ENCODE measurements at regions not wholly inside any gene's neighbourhood (a gene's known extent, or its start where the extent isn't known, plus 50 kb on each side); places are given as distances from the start of the nearest gene placed in this dataset.
A peak's percentile ranks its signal among the peaks of the same experiment; 100 is the strongest.
"Not testable (repeated sequence)": the region's sequence is repeated elsewhere in the genome, so short reads cannot be mapped to it uniquely, and the experiment has no call there.

DNA sequence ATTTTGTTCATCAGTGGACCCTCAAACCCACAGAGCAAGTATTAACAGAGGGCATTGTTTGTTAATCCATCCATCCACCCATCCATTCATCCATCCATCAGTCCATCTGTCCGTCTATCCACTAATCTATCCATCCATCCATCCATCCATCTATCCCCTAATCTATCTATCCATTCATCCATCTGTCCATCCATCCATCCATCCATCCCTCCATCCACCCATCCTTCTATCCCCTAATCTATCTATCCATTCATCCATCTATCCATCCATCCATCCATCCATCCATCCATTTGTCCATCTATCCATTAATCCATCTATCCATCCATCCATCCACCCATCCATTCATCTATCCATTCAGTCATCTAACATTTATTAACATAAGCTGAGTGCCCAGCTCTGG is 307.3 kb downstream of the MIAT start:
- no peaks in the 10 kb centered on the region for H3K4me1 Mint-ChIP-seq
- no peak overlapping the region for H3K4me3 Mint-ChIP-seq
- peaks cover 8 to 11% of the 10 kb centered on the region in 2 donors for H3K9me3 Mint-ChIP-seq
- peaks cover 0 to 4% of the 10 kb centered on the region in 2 donors for H3K36me3 Mint-ChIP-seq
- ATAC-seq (replicated peaks) (no peak), DNase-seq (no peak)
- H3K27me3 Mint-ChIP-seq: peaks cover 4 to 17% of the 10 kb centered on the region in 2 donors
- H3K27ac Mint-ChIP-seq: no peak overlapping the region

DNA sequence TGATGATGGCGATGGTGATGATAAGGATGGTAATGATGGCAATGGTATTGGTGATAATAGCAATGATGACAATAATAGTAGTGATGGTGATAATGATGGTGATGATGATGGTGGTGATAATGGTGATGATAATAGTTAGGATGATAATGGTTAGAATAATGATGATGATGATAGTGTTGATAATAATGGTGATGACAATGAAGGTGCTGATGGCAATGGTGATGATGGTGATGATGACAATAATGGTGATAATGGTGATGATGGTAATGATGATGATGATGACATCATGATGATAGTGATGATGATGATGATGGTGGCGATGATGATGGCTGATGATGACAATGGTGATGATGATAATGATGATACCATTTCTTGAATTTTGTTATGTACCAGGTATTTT is 309.9 kb downstream of the MIAT start:
- DNase-seq (no peak), ATAC-seq (replicated peaks) (no peak)
- Mint-ChIP-seq H3K36me3 (peaks cover 0 to 4% of the 10 kb centered on the region in 2 donors), H3K4me1 (no peaks in the 10 kb centered on the region), H3K4me3 (no peak overlapping the region), H3K27me3 (peaks cover 12 to 25% of the 10 kb centered on the region in 2 donors), H3K27ac (no peak overlapping the region), H3K9me3 (peaks cover 8 to 11% of the 10 kb centered on the region in 2 donors)

DNA sequence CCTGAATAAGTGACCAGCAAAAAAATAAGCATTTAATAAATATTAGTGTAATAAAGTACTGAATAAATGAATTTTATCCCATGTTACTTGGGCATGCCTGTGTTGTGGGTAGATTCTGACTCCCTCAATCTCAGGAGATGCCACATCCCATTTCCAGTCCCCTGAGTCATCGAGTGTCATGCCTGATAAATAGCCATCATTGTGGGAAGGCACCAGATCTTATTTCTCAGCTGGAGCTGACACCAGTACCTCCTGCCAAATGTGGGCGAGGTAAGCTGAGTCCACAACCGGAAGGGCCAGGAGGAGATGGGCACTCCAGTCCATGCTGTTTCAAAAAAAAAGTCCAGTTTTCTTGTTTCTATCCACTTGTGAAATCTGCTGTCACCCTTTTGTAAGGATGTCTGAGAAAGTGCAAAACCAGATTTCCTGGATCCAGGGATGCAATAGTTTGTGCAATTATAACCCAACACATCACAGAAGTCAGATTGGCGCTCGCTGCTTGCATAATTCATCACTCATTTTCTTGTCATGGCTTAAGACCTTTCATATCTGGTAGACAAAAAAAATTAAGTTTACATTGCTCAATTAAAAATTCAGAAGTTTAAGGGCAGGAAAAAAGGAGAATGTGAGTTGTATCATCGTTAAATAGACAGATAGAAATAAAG is 311.6 kb downstream of the MIAT start:
- no peak for ATAC-seq (replicated peaks)
- no peak for DNase-seq
- H3K36me3 Mint-ChIP-seq: peaks cover 0 to 4% of the 10 kb centered on the region in 2 donors
- H3K27me3 Mint-ChIP-seq: peaks cover 9 to 25% of the 10 kb centered on the region in 2 donors
- no peak overlapping the region for H3K27ac Mint-ChIP-seq
- H3K4me3 Mint-ChIP-seq: no peak overlapping the region
- H3K4me1 Mint-ChIP-seq: no peaks in the 10 kb centered on the region
- peaks cover 8 to 11% of the 10 kb centered on the region in 2 donors for H3K9me3 Mint-ChIP-seq

DNA sequence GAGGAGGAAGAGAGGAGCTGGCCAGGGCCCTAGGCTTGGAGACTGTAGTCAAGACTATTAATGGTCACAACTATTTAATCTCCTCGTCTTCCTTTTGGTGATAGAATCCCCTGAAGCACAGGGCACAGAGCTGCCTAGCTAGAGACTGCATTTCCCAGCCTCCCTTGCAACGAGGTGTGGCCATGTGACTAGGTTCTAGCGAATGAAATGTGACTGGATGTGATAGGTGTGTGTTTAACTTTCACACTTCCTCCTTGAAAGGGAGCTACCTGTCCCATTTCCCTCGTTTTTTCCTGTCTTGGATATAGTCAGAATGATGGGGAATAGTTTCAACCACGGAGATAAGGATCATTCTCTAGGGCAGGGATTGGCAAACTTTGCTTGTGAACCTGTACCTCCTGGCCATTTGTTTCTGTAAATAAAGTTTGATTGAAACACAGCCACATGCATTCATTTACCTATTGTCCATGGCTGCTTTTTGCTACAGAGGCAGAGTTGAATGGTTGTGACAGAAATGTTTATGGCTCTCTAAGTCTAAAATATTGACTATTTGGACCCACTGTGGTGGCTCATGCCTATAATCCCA is 313.5 kb downstream of the MIAT start:
- H3K4me3 Mint-ChIP-seq: no peak overlapping the region
- peaks cover 9 to 17% of the 10 kb centered on the region in 2 donors for H3K27me3 Mint-ChIP-seq
- ATAC-seq (replicated peaks): peak in 1 of 2 donors; percentile 51
- no peak overlapping the region for H3K27ac Mint-ChIP-seq
- no peaks in the 10 kb centered on the region for H3K36me3 Mint-ChIP-seq
- H3K9me3 Mint-ChIP-seq: no peaks in the 10 kb centered on the region
- H3K4me1 Mint-ChIP-seq: no peaks in the 10 kb centered on the region
- DNase-seq: no peak

DNA sequence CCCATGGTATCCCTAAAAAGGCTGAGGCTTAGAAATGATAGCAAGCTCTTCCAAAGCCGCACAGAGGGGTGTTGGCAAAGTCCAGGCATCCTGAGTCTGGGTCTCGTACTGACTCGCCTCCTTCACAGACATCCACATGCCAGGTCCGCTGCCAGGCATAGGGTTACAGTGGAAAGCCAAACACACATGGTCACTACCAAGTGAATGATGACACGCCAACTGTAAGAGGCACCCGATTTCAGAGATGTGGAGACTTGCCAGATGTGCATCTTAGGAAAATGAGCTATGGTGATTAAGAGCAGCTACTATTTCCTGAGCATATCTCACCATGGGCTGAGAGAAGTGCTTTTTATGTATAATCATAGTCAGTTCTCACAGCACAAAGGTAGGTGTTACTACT is 314.9 kb downstream of the MIAT start:
- Mint-ChIP-seq H3K27ac (no peak overlapping the region), H3K36me3 (no peaks in the 10 kb centered on the region), H3K4me1 (no peaks in the 10 kb centered on the region), H3K27me3 (peaks cover 9 to 17% of the 10 kb centered on the region in 2 donors), H3K4me3 (no peak overlapping the region), H3K9me3 (no peaks in the 10 kb centered on the region)
- DNase-seq (no peak), ATAC-seq (replicated peaks) (no peak)

DNA sequence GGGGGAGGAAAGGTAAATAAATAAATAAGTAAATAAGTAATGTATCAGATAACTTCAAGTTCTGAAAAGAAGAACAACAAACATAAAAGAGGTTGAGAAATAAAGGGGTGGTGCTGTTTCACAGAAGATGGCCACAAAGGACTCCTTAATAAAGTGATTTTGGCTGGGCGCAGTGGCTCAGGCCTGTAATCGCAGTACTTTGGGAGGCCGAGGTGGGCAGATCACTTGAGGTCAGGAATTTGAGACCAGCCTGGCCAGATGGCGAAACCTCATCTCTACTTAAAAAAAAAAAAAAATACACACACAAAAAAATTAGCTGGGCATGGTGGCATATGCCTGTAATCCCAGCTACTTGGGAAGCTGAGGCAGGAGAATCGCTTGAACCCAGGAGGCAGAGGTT is 315.5 kb downstream of the MIAT start:
- H3K9me3 Mint-ChIP-seq; H3K4me3 Mint-ChIP-seq; H3K4me1 Mint-ChIP-seq; H3K27ac Mint-ChIP-seq; ATAC-seq (replicated peaks); DNase-seq; H3K36me3 Mint-ChIP-seq: not testable (repeated sequence)
- H3K27me3 Mint-ChIP-seq: peaks cover 15 to 17% of the 10 kb centered on the region in 2 donors

DNA sequence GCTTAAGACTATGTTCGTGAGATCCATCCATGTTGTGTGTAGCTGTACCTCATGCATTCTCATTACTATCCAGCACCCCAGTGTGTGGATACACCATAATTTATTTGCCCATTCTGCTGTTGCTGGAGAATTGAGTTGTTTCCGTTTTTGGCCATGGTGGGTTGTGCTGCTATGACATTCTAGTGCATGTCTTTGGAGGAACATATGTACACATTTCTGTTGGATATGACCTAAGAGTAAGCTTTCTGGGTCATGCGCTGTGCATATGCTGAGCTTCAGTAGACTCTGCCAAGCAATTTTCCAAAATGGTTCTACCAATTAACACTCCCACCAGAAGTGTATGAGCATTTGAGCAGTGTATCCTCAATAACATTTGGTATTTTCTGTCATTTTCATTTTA is 316.6 kb downstream of the MIAT start:
- no peak for ATAC-seq (replicated peaks)
- no peak for DNase-seq
- Mint-ChIP-seq H3K27ac (no peak overlapping the region), H3K9me3 (peaks cover 0 to 2% of the 10 kb centered on the region in 2 donors), H3K27me3 (peaks cover 16 to 17% of the 10 kb centered on the region in 2 donors), H3K4me3 (no peak overlapping the region), H3K4me1 (no peaks in the 10 kb centered on the region), H3K36me3 (peaks cover 0 to 1% of the 10 kb centered on the region in 2 donors)

DNA sequence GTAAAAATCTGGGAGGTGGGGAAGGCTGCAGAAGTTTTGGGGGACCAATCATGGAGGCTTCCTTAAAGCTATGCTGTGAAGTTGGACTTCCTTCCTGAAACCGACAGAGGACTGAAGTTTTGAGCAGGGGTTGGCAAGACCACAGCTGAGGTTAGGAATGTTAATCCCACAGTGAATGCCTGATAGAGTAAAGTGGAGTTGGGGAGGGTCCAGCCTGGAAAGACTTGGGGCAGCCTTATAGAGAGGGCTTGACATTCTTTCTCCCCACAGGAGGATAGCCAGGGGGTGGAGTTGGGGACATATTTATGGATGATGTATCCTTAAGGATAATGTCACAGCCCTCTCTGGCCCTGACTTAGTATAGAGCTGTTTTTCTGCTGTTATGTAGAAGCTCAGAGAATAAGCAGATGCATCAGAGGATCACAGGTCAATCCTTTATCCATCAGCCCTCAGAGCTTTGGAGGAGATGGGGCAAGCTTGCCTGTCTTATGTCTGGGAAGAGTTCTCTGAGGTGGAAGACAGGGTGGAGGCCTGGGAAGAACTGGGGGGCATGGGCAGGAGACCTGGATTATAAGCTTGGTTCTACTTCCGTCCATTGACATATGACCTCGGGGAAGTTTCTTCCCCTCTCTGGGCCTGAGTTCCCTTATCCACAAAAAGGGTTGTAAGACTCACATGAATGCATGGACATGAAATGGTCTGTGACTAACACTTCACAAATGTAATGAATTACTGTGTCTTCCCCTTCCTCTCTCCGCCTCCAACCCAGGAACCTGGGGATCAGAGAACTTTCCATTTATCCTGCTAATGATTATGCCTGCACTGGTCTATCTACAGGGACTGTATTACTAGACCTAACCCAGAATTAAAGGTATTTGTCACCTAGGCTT is 317.8 kb downstream of the MIAT start:
- Mint-ChIP-seq H3K27ac (no peak overlapping the region), H3K36me3 (peaks cover 0 to 1% of the 10 kb centered on the region in 2 donors), H3K9me3 (peaks cover 0 to 2% of the 10 kb centered on the region in 2 donors), H3K27me3 (peaks cover 20 to 21% of the 10 kb centered on the region in 2 donors), H3K4me1 (no peaks in the 10 kb centered on the region), H3K4me3 (no peak overlapping the region)
- DNase-seq: no peak
- ATAC-seq (replicated peaks): no peak

DNA sequence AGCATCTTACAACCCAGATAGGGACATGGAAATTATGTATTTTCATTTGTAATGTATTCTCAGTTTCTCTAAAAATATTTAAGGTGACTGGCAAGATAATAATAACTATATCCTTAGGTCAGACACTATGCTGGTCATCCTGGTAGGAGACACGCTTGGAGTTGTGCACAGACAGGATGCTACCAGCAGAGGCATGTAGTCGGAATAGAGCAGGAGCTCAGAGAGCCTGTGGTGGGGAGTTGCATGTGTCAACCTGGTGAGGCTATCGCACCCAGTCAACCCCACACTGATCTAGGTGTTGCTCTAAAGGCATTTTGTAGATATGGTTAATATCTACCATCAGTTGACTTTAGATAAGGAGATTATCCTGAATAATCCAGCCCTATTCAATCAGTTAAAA is 318.5 kb downstream of the MIAT start:
- Mint-ChIP-seq H3K27me3 (peaks cover 15 to 20% of the 10 kb centered on the region in 2 donors), H3K27ac (no peak overlapping the region), H3K9me3 (peaks cover 0 to 2% of the 10 kb centered on the region in 2 donors), H3K4me3 (no peak overlapping the region), H3K36me3 (peaks cover 0 to 1% of the 10 kb centered on the region in 2 donors), H3K4me1 (no peaks in the 10 kb centered on the region)
- DNase-seq (no peak), ATAC-seq (replicated peaks) (no peak)

DNA sequence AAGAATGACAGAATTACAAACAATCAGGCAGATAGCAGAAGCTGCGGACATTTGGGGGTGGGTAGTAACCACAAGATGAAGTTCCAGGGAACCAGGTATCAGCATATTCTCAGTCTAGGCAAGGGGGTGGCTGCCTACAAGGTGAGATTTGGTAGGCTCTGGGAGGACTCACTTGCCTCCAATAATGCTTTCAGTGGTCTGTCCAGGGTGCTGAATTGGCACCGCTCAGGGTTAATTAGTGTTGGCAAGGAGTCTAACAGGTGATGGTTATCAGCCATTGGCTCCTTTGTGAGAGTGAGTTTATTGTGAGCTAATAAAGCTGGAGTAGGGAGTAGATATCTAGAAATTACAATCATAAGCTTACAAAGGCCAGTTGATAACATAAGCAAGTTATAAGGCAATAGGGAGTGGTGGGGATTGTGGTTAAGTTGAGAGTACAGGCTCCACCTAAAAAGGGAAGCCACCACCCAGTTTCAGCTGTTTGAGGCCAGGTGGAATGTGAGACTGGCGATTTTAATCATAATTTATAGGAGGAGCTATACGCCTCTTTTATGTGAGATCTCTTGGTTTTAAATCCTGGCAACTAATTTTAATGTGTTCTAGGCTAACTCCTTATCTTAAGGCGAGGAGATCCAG is 320.5 kb downstream of the MIAT start:
- no peak for ATAC-seq (replicated peaks)
- no peaks in the 10 kb centered on the region for H3K4me1 Mint-ChIP-seq
- peaks cover 21% of the 10 kb centered on the region in 2 donors for H3K27me3 Mint-ChIP-seq
- peaks cover 0 to 2% of the 10 kb centered on the region in 2 donors for H3K9me3 Mint-ChIP-seq
- DNase-seq: no peak
- H3K36me3 Mint-ChIP-seq: peaks cover 0 to 1% of the 10 kb centered on the region in 2 donors
- no peak overlapping the region for H3K27ac Mint-ChIP-seq
- H3K4me3 Mint-ChIP-seq: no peak overlapping the region

DNA sequence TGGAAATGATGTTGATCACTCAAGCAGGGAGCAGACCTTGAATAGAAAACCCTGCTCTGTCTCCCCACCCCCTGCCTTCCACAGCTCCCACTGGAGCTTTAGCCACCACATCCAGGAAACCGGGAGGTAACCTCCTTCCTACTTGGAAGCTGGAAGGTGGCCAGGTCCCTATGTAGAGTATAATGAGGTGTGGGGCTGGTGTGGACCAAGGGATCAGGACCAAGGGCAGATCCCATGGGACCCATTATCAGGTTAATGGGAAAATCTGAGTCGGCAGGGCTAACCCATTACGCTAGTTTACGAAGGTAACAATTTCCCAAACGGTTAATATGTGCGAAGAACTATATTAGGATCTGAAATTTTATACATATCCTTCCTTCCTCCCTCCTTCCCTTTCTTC is 321.9 kb downstream of the MIAT start:
- DNase-seq: no peak
- no peak overlapping the region for H3K4me3 Mint-ChIP-seq
- peaks cover 21 to 24% of the 10 kb centered on the region in 2 donors for H3K27me3 Mint-ChIP-seq
- no peak overlapping the region for H3K27ac Mint-ChIP-seq
- H3K4me1 Mint-ChIP-seq: no peaks in the 10 kb centered on the region
- H3K36me3 Mint-ChIP-seq: peaks cover 0 to 1% of the 10 kb centered on the region in 2 donors
- ATAC-seq (replicated peaks): no peak
- peaks cover 0 to 2% of the 10 kb centered on the region in 2 donors for H3K9me3 Mint-ChIP-seq

DNA sequence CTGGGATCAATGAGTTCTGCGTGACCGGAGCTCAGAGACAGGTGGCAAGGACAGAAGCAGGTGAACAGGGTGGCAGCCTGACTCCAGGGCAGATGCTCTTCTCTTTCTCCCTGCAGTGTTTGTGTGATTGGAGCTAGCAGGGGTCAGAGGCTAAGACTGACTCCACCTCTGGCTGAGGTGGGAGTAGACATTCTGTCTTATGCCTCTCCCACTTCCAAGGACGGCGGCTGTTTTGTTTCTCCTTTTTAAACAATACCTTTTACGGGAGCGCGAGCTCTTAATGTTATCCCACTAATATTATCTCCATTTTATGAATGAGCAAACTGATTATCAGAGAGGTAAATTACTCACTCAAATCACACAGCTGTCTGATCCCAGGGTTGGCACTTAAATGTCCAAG is 323.7 kb downstream of the MIAT start:
- Mint-ChIP-seq H3K9me3 (peaks cover 0 to 2% of the 10 kb centered on the region in 2 donors), H3K36me3 (peaks cover 0 to 1% of the 10 kb centered on the region in 2 donors), H3K27me3 (peaks cover 26 to 29% of the 10 kb centered on the region in 2 donors), H3K27ac (no peak overlapping the region), H3K4me1 (no peaks in the 10 kb centered on the region), H3K4me3 (no peak overlapping the region)
- DNase-seq (no peak), ATAC-seq (replicated peaks) (no peak)

DNA sequence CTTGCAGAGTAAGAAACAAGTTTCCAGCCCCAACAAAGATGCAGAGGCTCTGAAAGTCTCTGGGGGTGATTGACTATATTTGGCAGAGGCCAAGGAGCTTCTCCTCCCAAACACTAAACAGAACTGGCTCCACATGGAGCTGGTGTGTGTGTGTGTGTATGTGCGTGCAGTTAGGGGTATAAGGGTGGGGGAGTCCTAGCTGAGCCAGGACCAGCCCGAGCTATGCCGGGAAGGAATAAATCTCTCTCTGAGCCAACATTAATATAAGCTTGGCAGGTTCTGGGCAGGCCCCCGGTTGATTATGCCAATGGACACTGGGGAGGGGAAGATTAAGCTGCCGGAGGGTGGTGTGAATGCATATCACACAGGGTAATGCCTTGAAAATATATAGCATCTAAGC is 324.2 kb downstream of the MIAT start:
- no peak for ATAC-seq (replicated peaks)
- H3K36me3 Mint-ChIP-seq: peaks cover 0 to 1% of the 10 kb centered on the region in 2 donors
- DNase-seq: no peak
- H3K27me3 Mint-ChIP-seq: peaks cover 26 to 29% of the 10 kb centered on the region in 2 donors
- no peak overlapping the region for H3K27ac Mint-ChIP-seq
- no peak overlapping the region for H3K4me3 Mint-ChIP-seq
- no peaks in the 10 kb centered on the region for H3K4me1 Mint-ChIP-seq
- peaks cover 0 to 2% of the 10 kb centered on the region in 2 donors for H3K9me3 Mint-ChIP-seq

DNA sequence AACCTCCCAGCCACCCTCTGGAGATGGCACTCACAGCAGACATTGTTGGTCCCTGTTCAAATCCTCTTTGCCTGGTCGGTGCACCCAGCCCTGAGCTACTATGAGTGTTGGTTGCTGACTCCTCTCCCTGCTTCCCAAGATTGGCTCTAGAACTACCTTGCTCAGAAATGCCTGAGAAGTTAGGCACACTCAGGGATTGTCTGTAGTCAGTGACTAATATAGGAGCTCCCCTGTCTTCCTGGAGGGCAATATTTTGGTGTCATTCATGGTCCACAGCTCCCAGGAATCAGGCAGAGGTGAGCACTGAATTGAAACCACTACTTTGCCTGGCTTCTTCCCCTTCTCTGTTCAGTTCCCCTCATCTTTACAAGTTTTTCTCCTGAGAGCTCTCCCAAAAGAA is 325.9 kb downstream of the MIAT start:
- no peaks in the 10 kb centered on the region for H3K4me1 Mint-ChIP-seq
- H3K4me3 Mint-ChIP-seq: no peak overlapping the region
- H3K27me3 Mint-ChIP-seq: peaks cover 22 to 26% of the 10 kb centered on the region in 2 donors
- no peaks in the 10 kb centered on the region for H3K9me3 Mint-ChIP-seq
- DNase-seq (no peak), ATAC-seq (replicated peaks) (no peak)
- no peaks in the 10 kb centered on the region for H3K36me3 Mint-ChIP-seq
- H3K27ac Mint-ChIP-seq: no peak overlapping the region

All from stimulated activated naive B cell treated with anti-CD40 and anti-IgM and Interleukin-4, amounts not matched to agents 10 μg/mL and 1 μg/mL and 100 μg/mL, for 72 hours (primary cell).